D721Med (cell line): ENCODE measurements at regions not wholly inside any gene's neighbourhood (a gene's known extent, or its start where the extent isn't known, plus 50 kb on each side); places are given as distances from the start of the nearest gene placed in this dataset.
A peak's percentile ranks its signal among the peaks of the same experiment; 100 is the strongest.

Source experiments
- DNase-seq: peaks from one replicate; pipeline ENCODE4 v3.0.0; 2011; ENCODE audit warnings: low spot score; ENCODE audit not compliant: insufficient read length
- FAIRE-seq: peaks from 2 replicates; lab custom pipeline; 2011; peaks lifted over from hg19 to GRCh38; lab: Jason Lieb, UNC
- TF ChIP-seq, protein P1 (sequence below): IDR thresholded peaks from 2 replicates; pipeline ENCODE4 v1.5.1; 2012; ENCODE audit warnings: mild to moderate bottlenecking, control low read depth; ENCODE audit not compliant: insufficient read depth; ENCODE audit errors: missing control alignments

DNA sequence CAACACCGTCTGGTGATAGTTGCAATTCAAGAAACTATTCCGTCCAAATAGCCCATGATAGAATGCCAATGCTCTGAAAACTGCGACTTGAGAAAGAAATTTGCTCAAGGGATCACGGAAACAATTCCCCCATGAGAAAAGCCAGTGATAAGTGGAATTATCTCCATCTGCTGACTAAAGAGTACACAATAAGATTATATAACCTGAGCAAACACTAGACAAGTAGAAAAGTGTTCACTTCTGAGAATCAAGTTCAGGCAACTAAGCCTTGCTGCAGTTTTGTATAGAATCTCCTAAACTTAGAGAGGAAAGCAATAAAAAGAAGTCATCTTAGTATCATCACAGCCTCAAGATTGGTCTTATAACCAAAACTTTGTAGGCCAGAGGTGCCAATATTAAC lies 336.3 kb upstream of the NRXN1 start:
- FAIRE-seq (peak; percentile 53), DNase-seq (no peak)
- TF ChIP-seq, protein P1, sequence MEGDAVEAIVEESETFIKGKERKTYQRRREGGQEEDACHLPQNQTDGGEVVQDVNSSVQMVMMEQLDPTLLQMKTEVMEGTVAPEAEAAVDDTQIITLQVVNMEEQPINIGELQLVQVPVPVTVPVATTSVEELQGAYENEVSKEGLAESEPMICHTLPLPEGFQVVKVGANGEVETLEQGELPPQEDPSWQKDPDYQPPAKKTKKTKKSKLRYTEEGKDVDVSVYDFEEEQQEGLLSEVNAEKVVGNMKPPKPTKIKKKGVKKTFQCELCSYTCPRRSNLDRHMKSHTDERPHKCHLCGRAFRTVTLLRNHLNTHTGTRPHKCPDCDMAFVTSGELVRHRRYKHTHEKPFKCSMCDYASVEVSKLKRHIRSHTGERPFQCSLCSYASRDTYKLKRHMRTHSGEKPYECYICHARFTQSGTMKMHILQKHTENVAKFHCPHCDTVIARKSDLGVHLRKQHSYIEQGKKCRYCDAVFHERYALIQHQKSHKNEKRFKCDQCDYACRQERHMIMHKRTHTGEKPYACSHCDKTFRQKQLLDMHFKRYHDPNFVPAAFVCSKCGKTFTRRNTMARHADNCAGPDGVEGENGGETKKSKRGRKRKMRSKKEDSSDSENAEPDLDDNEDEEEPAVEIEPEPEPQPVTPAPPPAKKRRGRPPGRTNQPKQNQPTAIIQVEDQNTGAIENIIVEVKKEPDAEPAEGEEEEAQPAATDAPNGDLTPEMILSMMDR: no peak

DNA sequence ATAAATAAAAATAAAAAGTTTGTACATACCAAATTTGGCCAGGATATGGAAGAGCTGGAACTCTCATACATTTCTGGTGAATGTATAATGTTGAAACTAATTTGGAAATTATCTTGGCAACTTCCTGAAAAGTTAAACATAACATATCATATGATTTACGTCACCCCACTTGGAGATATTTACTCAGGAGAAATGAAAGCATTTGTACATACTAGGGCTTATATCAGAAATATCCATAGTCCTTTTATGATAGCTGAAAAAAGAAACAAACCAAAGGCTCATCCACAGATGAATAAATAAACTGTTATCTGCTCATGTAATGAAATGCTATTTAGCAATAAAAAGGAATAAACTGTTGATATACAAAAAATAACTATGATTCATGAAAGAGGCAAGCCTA lies 318.2 kb upstream of the NRXN1 start:
- TF ChIP-seq, protein P1: no peak
- FAIRE-seq: no peak
- no peak for DNase-seq

DNA sequence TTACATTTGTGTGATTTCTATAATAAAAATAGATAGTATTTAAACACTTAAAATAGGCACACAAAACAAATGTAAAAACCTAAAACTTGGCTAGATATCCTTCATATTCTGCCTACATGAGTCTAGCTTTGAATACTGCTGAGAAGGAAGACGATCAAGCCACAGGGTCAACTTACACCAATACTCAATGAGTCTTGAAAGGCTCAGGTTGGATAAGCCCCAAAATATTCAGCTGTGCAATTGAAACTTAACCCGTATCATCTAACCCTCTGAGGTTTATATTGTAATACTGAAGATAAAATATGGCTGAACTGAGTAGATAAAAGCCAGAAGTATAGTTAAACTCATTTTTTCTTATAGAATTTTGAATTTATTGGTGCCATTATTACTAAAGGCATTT lies 313.0 kb upstream of the NRXN1 start:
- FAIRE-seq (no peak), DNase-seq (no peak)
- TF ChIP-seq, protein P1: no peak

DNA sequence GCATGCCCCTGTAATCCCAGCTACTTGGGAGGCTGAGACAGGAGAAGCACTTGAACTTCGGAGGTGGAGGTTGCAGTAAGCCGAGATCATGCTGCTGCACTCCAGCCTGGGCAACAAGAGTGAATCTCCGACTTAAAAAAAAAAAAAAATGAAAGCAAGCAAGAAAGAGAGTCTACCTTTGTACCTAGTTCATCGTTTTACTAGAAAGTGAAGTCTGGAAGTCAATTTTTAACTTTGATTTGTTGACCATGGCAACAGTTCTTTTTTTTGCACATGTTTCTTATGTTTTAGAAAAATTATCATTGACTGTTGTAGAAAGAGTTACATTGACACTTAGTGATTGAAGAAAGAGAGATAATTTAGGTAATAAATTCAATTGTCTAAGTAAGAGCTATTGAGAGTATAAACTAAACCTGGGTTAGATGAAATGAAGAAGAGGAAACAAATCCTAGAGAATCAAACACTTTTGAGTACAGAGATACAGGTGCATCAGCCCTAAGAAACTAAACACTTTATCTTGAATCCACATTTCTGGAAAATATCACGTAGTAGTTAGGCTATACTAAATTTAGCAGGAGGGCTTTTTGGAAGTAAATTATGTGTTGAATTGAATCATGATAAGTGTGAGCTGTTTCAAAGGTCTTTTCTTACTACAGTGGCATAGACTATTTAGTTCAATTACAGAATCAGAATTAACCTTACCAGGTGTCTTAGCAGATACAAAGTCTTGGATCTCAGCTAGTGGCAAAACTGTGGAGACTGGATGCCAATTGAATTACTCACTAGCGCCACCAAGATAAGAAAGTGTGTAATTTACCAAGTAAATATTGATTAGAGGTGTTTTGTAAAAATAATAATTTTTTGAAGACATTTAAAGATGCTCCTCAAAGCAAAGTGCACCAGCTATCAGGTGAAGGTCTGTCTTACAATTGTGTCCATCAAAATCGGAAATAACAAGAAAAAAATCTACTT lies 303.4 kb upstream of the NRXN1 start:
- DNase-seq: no peak
- FAIRE-seq: no peak
- TF ChIP-seq, protein P1: no peak

DNA sequence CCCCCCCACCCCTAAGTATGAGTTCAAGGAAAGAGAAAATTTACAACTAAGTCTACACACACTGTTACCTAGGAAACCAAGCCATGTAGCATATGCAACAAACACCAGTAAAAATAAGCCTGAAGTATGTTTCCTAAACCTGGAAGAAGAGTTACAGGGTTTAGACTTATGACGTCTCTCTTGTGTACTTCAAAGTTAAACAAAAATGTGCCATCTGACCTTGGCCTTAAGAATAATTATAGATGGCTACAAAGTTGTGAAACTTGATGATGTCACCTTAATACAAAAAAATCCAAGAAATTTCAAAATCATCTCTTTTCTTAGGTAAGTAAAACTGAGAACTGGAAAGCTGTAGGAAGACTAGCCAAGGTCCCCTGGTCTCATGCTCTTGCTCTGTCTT lies 297.6 kb upstream of the NRXN1 start:
- no peak for FAIRE-seq
- no peak for DNase-seq
- TF ChIP-seq, protein P1: no peak

DNA sequence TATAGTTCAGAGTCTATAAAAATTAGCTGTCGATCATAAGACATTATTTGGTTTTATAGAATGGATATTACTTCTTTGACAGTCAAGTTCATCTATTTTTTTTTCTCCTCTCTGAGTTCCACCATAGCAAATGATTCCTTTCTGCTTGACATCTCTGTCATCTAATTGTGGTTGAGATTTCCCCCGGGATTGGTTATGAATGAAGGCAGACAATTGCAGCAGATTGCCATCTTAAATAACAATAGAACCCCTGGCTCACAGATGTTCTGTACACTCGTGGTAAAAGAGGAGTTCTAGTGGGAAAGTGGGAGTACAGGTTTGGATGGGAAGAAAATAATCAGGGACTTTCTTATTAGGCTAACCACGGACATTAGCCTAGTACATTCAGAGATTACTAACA lies 292.1 kb upstream of the NRXN1 start:
- no peak for FAIRE-seq
- no peak for DNase-seq
- TF ChIP-seq, protein P1: no peak

DNA sequence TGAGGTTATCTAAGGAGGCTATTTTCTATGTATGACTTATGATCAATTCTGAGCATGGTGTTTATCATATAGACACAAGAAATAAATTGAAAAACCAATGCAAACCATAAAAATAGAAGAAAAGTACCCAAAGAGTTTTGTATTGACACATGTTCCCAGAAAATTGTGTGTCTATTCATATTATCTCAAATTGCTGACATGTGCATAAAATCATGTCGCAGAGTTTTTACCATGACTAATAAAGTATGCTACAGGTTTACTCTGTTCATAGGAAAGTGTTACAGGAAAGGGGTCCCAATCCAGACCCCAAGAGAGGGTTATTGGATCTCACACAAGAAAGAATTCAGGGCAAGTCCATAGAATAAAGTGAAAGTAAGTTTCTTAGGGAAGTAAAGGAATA lies 290.7 kb upstream of the NRXN1 start:
- DNase-seq (no peak), FAIRE-seq (no peak)
- TF ChIP-seq, protein P1: no peak
